Prostate gland (tissue), 2 donors: ENCODE measurements at regions not wholly inside any gene's neighbourhood (a gene's known extent, or its start where the extent isn't known, plus 50 kb on each side); places are given as distances from the start of the nearest gene placed in this dataset.

ENCODE experiments used
- POLR2AphosphoS5 ChIP-seq: sonication (generic); formaldehyde crosslinking; IDR thresholded peaks from one replicate; pipeline ENCODE4 v1.6.1; 2017; ENCODE audit warnings: antibody characterized with exemption
- TF ChIP-seq, protein P1 (sequence below), 4 experiments: fragments of 200-600 bp in 2 of 4; fragments of 450-650 bp in 2 of 4; sonication (generic) in 2 of 4; IDR thresholded peaks; 1 replicate in 3 of 4; 2 replicates in 1 of 4; pipeline ENCODE4 v1.5.1; 2016 to 2019; ENCODE audit warnings: antibody characterized with exemption in 4 of 4, mild to moderate bottlenecking in 2 of 4, moderate library complexity in 2 of 4

DNA sequence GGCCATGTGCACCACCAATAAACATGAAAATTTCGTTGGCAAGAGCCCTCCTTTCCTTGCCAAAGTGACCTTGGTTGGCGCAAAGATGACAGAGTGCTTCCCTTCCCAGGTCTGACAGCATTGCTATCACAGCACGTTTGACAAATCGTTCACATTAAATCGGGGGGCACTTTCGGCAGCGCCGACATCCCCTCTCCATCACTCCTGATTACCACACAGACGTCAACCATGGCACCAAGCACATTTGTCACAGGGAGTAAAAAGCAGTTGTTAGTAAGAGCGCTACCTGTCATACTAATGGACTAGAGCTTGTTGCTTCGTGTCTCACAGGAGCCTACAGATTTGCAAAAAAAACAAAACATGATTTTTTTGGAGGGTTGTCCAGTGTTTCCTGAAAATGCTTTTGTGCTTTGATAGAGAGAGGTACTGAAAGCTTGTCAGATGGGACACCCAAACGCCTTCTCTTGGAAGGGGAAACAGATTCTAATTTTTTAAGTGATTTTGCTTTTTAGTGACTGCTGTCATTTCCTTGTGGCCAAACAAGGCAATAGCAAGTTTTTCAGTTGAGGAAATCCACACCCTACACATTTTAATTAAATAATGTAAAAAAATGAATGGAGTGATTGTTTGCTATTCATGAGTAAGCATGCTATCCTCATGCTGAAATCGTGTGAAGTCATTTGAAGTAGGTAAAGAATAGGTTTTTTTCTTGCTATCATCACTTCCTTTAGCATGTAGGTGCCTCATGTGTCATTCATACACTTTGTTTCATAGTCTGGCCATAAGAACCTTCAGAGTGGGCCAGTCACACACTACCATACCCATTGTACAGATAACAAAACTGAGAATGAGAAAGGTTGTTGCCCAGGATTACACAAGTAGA, 682.8 kb upstream of the WWC1 start:
- no peak for TF ChIP-seq POLR2AphosphoS5
- TF ChIP-seq, protein P1, sequence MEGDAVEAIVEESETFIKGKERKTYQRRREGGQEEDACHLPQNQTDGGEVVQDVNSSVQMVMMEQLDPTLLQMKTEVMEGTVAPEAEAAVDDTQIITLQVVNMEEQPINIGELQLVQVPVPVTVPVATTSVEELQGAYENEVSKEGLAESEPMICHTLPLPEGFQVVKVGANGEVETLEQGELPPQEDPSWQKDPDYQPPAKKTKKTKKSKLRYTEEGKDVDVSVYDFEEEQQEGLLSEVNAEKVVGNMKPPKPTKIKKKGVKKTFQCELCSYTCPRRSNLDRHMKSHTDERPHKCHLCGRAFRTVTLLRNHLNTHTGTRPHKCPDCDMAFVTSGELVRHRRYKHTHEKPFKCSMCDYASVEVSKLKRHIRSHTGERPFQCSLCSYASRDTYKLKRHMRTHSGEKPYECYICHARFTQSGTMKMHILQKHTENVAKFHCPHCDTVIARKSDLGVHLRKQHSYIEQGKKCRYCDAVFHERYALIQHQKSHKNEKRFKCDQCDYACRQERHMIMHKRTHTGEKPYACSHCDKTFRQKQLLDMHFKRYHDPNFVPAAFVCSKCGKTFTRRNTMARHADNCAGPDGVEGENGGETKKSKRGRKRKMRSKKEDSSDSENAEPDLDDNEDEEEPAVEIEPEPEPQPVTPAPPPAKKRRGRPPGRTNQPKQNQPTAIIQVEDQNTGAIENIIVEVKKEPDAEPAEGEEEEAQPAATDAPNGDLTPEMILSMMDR (IDR thresholded peaks at IDR 0.05) = no peak
